ENCODE measurements at regions not wholly inside any gene's neighbourhood (a gene's known extent, or its start where the extent isn't known, plus 50 kb on each side); places are given as distances from the start of the nearest gene placed in this dataset.

DNA sequence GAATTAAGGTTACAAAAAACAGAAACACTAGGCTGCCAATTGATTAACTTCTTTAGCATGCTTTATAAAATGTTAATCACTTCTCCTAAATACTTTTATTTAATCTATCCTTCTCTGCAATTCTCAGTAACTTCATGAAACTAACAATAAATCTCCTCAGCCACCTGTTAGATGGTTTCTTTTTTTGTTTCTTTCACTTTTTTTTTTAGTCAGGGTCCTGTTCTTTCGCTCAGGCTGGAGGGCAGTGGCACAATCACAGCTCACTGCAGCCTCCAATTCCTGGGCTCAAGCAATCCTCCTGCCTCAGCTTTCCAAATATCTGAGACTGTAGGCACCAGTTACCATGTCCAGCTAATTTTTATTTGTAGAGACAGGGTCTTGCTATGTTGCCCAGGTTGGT, 213.4 kb upstream of the STK17B start:
- TF ChIP-seq, protein P1, sequence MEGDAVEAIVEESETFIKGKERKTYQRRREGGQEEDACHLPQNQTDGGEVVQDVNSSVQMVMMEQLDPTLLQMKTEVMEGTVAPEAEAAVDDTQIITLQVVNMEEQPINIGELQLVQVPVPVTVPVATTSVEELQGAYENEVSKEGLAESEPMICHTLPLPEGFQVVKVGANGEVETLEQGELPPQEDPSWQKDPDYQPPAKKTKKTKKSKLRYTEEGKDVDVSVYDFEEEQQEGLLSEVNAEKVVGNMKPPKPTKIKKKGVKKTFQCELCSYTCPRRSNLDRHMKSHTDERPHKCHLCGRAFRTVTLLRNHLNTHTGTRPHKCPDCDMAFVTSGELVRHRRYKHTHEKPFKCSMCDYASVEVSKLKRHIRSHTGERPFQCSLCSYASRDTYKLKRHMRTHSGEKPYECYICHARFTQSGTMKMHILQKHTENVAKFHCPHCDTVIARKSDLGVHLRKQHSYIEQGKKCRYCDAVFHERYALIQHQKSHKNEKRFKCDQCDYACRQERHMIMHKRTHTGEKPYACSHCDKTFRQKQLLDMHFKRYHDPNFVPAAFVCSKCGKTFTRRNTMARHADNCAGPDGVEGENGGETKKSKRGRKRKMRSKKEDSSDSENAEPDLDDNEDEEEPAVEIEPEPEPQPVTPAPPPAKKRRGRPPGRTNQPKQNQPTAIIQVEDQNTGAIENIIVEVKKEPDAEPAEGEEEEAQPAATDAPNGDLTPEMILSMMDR (conservative IDR thresholded peaks at IDR 0.05): no peak
- H3K9me3 Mint-ChIP-seq: no peaks in the 10 kb centered on the region
- H2BK5ac ChIP-seq (ENCODE audit: insufficient read length, low read length): no peak overlapping the region

More for the DNA sequence above, 213.4 kb upstream of the STK17B start:
- Histone ChIP-seq H4K5ac (ENCODE audit: insufficient read length, low read depth, low read length) (no peak overlapping the region), H3K9ac (ENCODE audit: extremely low read depth, insufficient read length, low read length) (no peak overlapping the region), H4K20me1 (ENCODE audit: control insufficient read depth, insufficient read depth, insufficient read length) (no peaks in the 10 kb centered on the region), H3T11ph (ENCODE audit: low read length) (no peak overlapping the region), H4K91ac (ENCODE audit: insufficient read length, low read depth, low read length) (no peak overlapping the region), H2BK20ac (ENCODE audit: low read depth, low read length, poor library complexity, severe bottlenecking) (no peak overlapping the region), H2BK15ac (ENCODE audit: low read depth, low read length) (no peak overlapping the region), H3K4me1 (ENCODE audit: insufficient read depth, low read length) (no peaks in the 10 kb centered on the region), H2BK120ac (ENCODE audit: low read depth, low read length, poor library complexity, severe bottlenecking) (no peak overlapping the region), H4K8ac (replicated peaks; ENCODE audit: insufficient read length, low read depth, low read length) (no peak overlapping the region), H2AFZ (ENCODE audit: low read length) (no peak overlapping the region), H3K27ac (ENCODE audit: insufficient read length, low read depth, low read length) (no peak overlapping the region), H2BK12ac (ENCODE audit: insufficient read length, low read depth, low read length) (no peak overlapping the region), H3K9me3 (ENCODE audit: control insufficient read depth, low read depth, low read length) (no peaks in the 10 kb centered on the region), H3K14ac (ENCODE audit: insufficient read depth, low read length) (no peak overlapping the region), H3K79me2 (ENCODE audit: insufficient read depth, low read length) (no peaks in the 10 kb centered on the region), H3K4ac (ENCODE audit: low read depth, low read length) (no peak overlapping the region), H3K23ac (ENCODE audit: insufficient read length, low read depth, low read length) (no peak overlapping the region), H3K4me2 (ENCODE audit: insufficient read depth, insufficient read length, low read length) (no peak overlapping the region), H3K27me3 (ENCODE audit: insufficient read depth, low read length) (no peaks in the 10 kb centered on the region), H3K56ac (ENCODE audit: insufficient read length, low read depth, low read length) (no peak overlapping the region), H3K18ac (ENCODE audit: insufficient read length, low read depth, low read length) (no peak overlapping the region), H3K79me1 (ENCODE audit: insufficient read depth, low read depth, low read length, poor library complexity, severe bottlenecking) (no peaks in the 10 kb centered on the region), H2AK5ac (ENCODE audit: insufficient read length, low read length) (no peak overlapping the region), H3K23me2 (ENCODE audit: insufficient read length, low read depth, low read length, poor library complexity, severe bottlenecking) (no peaks in the 10 kb centered on the region)
- no peak for DNase-seq
- WGBS (ENCODE audit: extremely low coverage, insufficient read length, low lambda C conversion rate): no CpG with 5 or more reads among the region's 1 CpG
- no peak overlapping the region for H3K27ac Mint-ChIP-seq
- no peaks in the 10 kb centered on the region for H3K4me1 Mint-ChIP-seq
- no peaks in the 10 kb centered on the region for H3K36me3 Mint-ChIP-seq (ENCODE audit: insufficient read depth in 1 of 3, low read depth in 3 of 3)
- no peaks in the 10 kb centered on the region for H3K27me3 Mint-ChIP-seq (ENCODE audit: low read depth)
- H3K4me3 Mint-ChIP-seq: no peak overlapping the region

Measured in H9 (cell line).